H9 (cell line): ENCODE measurements at regions not wholly inside any gene's neighbourhood (a gene's known extent, or its start where the extent isn't known, plus 50 kb on each side); places are given as distances from the start of the nearest gene placed in this dataset.

ENCODE experiments used
- DNase-seq: peaks from one replicate; pipeline ENCODE4 v3.0.0-alpha.2; 2017
- H2AFZ ChIP-seq: one replicate; pipeline ENCODE4 v1.6.1; 2013; ENCODE audit warnings: mild to moderate bottlenecking, low read length, control low read depth, moderate library complexity
- H2AK5ac ChIP-seq: 2 replicates; pipeline ENCODE4 v1.6.1; 2013; ENCODE audit warnings: low read length, control low read depth, mixed read lengths; ENCODE audit not compliant: insufficient read length
- H2BK120ac ChIP-seq: one replicate; pipeline ENCODE4 v1.6.1; 2013; ENCODE audit warnings: low read depth, mild to moderate bottlenecking, low read length, control low read depth, inconsistent platforms; ENCODE audit not compliant: poor library complexity, severe bottlenecking
- H2BK12ac ChIP-seq: 2 replicates; pipeline ENCODE4 v1.6.1; 2013; ENCODE audit warnings: low read length, control low read depth, mixed read lengths, low read depth; ENCODE audit not compliant: insufficient read length
- H2BK15ac ChIP-seq: 2 replicates; pipeline ENCODE4 v1.6.1; 2013; ENCODE audit warnings: low read depth, low read length, control low read depth
- H2BK20ac ChIP-seq: one replicate; pipeline ENCODE4 v1.6.1; 2013; ENCODE audit warnings: low read depth, mild to moderate bottlenecking, low read length, control low read depth, inconsistent platforms; ENCODE audit not compliant: poor library complexity, severe bottlenecking
- H2BK5ac ChIP-seq: 2 replicates; pipeline ENCODE4 v1.6.1; 2013; ENCODE audit warnings: low read length, control low read depth, mixed read lengths; ENCODE audit not compliant: insufficient read length
- H3K14ac ChIP-seq: 2 replicates; pipeline ENCODE4 v1.6.1; 2013; ENCODE audit warnings: low read length, control low read depth; ENCODE audit not compliant: insufficient read depth
- H3K18ac ChIP-seq: 2 replicates; pipeline ENCODE4 v1.6.1; 2013; ENCODE audit warnings: low read depth, mild to moderate bottlenecking, mixed read lengths, low read length, control low read depth; ENCODE audit not compliant: insufficient read length
- H3K23ac ChIP-seq: 2 replicates; pipeline ENCODE4 v1.6.1; 2013; ENCODE audit warnings: low read length, control low read depth, mixed read lengths, low read depth; ENCODE audit not compliant: insufficient read length
- H3K23me2 ChIP-seq: 2 replicates; pipeline ENCODE4 v1.6.1; 2013; ENCODE audit warnings: low read depth, mild to moderate bottlenecking, mixed read lengths, low read length, control low read depth; ENCODE audit not compliant: insufficient read length, poor library complexity, severe bottlenecking
- H3K27ac ChIP-seq: 2 replicates; pipeline ENCODE4 v1.5.1; 2013; ENCODE audit warnings: low read length, control low read depth, mixed read lengths, low read depth; ENCODE audit not compliant: insufficient read length
- H3K27me3 ChIP-seq: 2 replicates; pipeline ENCODE4 v1.6.1; 2013; ENCODE audit warnings: low read length, control low read depth, inconsistent platforms; ENCODE audit not compliant: insufficient read depth
- H3K4ac ChIP-seq: 2 replicates; pipeline ENCODE4 v1.6.1; 2013; ENCODE audit warnings: low read depth, mild to moderate bottlenecking, control low read depth, inconsistent platforms, low read length, moderate library complexity
- H3K4me1 ChIP-seq: 2 replicates; pipeline ENCODE4 v1.6.1; 2013; ENCODE audit warnings: low read length, control low read depth, inconsistent platforms; ENCODE audit not compliant: insufficient read depth
- H3K4me2 ChIP-seq: 2 replicates; pipeline ENCODE4 v1.6.1; 2013; ENCODE audit warnings: low read length, control low read depth, mixed read lengths; ENCODE audit not compliant: insufficient read length, insufficient read depth
- H3K56ac ChIP-seq: 2 replicates; pipeline ENCODE4 v1.6.1; 2013; ENCODE audit warnings: low read depth, mild to moderate bottlenecking, mixed read lengths, low read length, control low read depth; ENCODE audit not compliant: insufficient read length
- H3K79me1 ChIP-seq: 2 replicates; pipeline ENCODE4 v1.6.1; 2013; ENCODE audit warnings: low read depth, mild to moderate bottlenecking, moderate library complexity, low read length, control low read depth, inconsistent platforms; ENCODE audit not compliant: insufficient read depth, poor library complexity, severe bottlenecking
- H3K79me2 ChIP-seq: 2 replicates; pipeline ENCODE4 v1.6.1; 2013; ENCODE audit warnings: low read length, control low read depth, inconsistent platforms; ENCODE audit not compliant: insufficient read depth
- H3K9ac ChIP-seq: 2 replicates; pipeline ENCODE4 v1.6.1; 2013; ENCODE audit warnings: low read length, control low read depth, mixed read lengths; ENCODE audit not compliant: insufficient read length; ENCODE audit errors: extremely low read depth
- H3K9me3 ChIP-seq: one replicate; pipeline ENCODE4 v1.6.1; 2013; ENCODE audit warnings: low read depth, low read length, inconsistent platforms; ENCODE audit not compliant: control insufficient read depth
- H3T11ph ChIP-seq: one replicate; pipeline ENCODE4 v1.6.1; 2013; ENCODE audit warnings: mild to moderate bottlenecking, low read length, control low read depth, inconsistent platforms
- H4K20me1 ChIP-seq: one replicate; pipeline ENCODE4 v1.6.1; 2013; ENCODE audit not compliant: control insufficient read depth, insufficient read length, insufficient read depth
- H4K5ac ChIP-seq: 2 replicates; pipeline ENCODE4 v1.6.1; 2013; ENCODE audit warnings: low read depth, mild to moderate bottlenecking, mixed read lengths, low read length, control low read depth; ENCODE audit not compliant: insufficient read length
- H4K8ac ChIP-seq: replicated peaks from 2 replicates; pipeline ENCODE4 v1.6.1; 2013; ENCODE audit warnings: low read length, control low read depth, mixed read lengths, low read depth; ENCODE audit not compliant: insufficient read length
- H4K91ac ChIP-seq: 2 replicates; pipeline ENCODE4 v1.6.1; 2013; ENCODE audit warnings: low read depth, mild to moderate bottlenecking, moderate library complexity, mixed read lengths, low read length, control low read depth; ENCODE audit not compliant: insufficient read length
- H3K27ac Mint-ChIP-seq, 3 experiments: 2 replicates in 2 of 3; 3 replicates in 1 of 3; pipeline ENCODE4 v1.8.0; 2020 to 2021; ENCODE audit warnings: mixed read lengths in 3 of 3, mild to moderate bottlenecking in 1 of 3, moderate library complexity in 1 of 3
- H3K27me3 Mint-ChIP-seq: 2 replicates; pipeline ENCODE4 v1.8.0; 2021; ENCODE audit warnings: low read depth, mild to moderate bottlenecking, moderate library complexity, mixed read lengths
- H3K36me3 Mint-ChIP-seq, 3 experiments: 2 replicates in 2 of 3; 3 replicates in 1 of 3; pipeline ENCODE4 v1.8.0; 2020 to 2021; ENCODE audit warnings: low read depth in 3 of 3, mixed read lengths in 3 of 3; ENCODE audit not compliant: insufficient read depth in 1 of 3
- H3K4me1 Mint-ChIP-seq, 2 experiments: 2 replicates each; pipeline ENCODE4 v1.8.0; 2020; ENCODE audit warnings: mixed read lengths in 2 of 2
- H3K4me3 Mint-ChIP-seq, 2 experiments: 2 replicates in 1 of 2; 3 replicates in 1 of 2; pipeline ENCODE4 v1.8.0; 2020 to 2021; ENCODE audit warnings: mild to moderate bottlenecking in 2 of 2, mixed read lengths in 2 of 2, moderate library complexity in 1 of 2
- H3K9me3 Mint-ChIP-seq, 2 experiments: 2 replicates in 1 of 2; 3 replicates in 1 of 2; pipeline ENCODE4 v1.8.0; 2020; ENCODE audit warnings: mild to moderate bottlenecking in 2 of 2, mixed read lengths in 2 of 2, moderate library complexity in 1 of 2
- WGBS: extraction: QIAGEN DNeasy Blood & Tissue Kit; methylation state at CpG from one replicate; pipeline ENCODE4 v1.1.7; 2013; ENCODE audit warnings: missing lambda C conversion rate, low lambda C conversion rate, mixed read lengths; ENCODE audit not compliant: insufficient read length; ENCODE audit errors: extremely low coverage; 5-methylcytosine and 5-hydroxymethylcytosine counted together
- TF ChIP-seq, protein P1 (sequence below): fragments of 200-600 bp; sonication (generic); conservative IDR thresholded peaks from 3 replicates; pipeline ENCODE4 v1.8.0; 2021; ENCODE audit warnings: antibody characterized with exemption, mild to moderate bottlenecking

DNA sequence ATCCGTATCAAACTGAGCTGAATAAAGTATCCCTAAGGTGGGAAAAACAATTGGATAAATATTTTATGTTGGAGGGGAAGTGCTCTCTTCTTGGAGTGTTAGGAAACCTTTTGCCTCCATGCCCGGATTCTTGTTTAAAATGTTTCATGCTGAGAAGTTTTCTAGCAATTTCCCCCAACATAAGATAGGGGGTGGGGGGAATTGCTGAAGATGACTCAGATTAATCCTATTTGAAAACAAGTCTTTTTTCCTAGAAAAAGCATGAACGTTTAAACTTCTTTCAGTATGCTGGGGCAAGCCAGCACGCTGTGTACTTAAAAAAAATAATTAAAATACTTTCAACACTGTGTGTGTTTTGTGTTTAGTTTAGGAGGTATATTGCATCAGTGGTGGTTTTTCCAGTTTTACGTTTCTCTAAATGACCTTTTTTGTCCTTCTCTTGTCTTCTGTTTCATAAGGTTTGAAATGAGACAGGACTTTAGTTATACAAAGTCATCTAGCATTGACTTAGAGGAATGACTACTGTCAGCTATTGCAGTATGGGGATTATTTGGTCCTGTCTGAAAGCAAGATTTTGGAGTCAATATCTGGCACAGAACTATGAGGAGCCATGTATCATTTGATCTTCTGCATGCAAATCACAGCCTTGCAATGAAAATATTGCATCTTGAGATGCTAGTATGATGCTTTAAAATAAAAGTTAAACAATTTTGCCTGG, 295.9 kb downstream of the GATA3 start:
- H3K27ac Mint-ChIP-seq, result no peak overlapping the region
- H4K8ac ChIP-seq, result no peak overlapping the region
- H3K4me1 ChIP-seq, result no peaks in the 10 kb centered on the region
- no CpG with 5 or more reads among the region's 5 CpGs for WGBS
- no peak overlapping the region for H2AK5ac ChIP-seq
- no peak overlapping the region for H2BK5ac ChIP-seq
- H3T11ph ChIP-seq, result no peak overlapping the region
- no peak overlapping the region for H3K14ac ChIP-seq
- H3K79me2 ChIP-seq, result no peaks in the 10 kb centered on the region
- no peaks in the 10 kb centered on the region for H3K23me2 ChIP-seq
- H4K91ac ChIP-seq, result no peak overlapping the region
- no peak overlapping the region for H3K27ac ChIP-seq
- H2BK15ac ChIP-seq, result no peak overlapping the region
- no peak overlapping the region for H3K4ac ChIP-seq
- no peak overlapping the region for H2BK20ac ChIP-seq
- TF ChIP-seq, protein P1, sequence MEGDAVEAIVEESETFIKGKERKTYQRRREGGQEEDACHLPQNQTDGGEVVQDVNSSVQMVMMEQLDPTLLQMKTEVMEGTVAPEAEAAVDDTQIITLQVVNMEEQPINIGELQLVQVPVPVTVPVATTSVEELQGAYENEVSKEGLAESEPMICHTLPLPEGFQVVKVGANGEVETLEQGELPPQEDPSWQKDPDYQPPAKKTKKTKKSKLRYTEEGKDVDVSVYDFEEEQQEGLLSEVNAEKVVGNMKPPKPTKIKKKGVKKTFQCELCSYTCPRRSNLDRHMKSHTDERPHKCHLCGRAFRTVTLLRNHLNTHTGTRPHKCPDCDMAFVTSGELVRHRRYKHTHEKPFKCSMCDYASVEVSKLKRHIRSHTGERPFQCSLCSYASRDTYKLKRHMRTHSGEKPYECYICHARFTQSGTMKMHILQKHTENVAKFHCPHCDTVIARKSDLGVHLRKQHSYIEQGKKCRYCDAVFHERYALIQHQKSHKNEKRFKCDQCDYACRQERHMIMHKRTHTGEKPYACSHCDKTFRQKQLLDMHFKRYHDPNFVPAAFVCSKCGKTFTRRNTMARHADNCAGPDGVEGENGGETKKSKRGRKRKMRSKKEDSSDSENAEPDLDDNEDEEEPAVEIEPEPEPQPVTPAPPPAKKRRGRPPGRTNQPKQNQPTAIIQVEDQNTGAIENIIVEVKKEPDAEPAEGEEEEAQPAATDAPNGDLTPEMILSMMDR, result no peak
- no peak overlapping the region for H2BK120ac ChIP-seq
- no peaks in the 10 kb centered on the region for H3K9me3 ChIP-seq
- no peak overlapping the region for H2BK12ac ChIP-seq
- H3K79me1 ChIP-seq, result no peaks in the 10 kb centered on the region
- no peak overlapping the region for H3K56ac ChIP-seq
- no peak overlapping the region for H2AFZ ChIP-seq
- H3K9ac ChIP-seq, result no peak overlapping the region
- DNase-seq, result no peak
- H3K27me3 Mint-ChIP-seq, result peaks cover 2% of the 10 kb centered on the region; the same call in 1 of the 2 replicates
- H3K4me1 Mint-ChIP-seq, result peaks cover 12 to 13% of the 10 kb centered on the region in 2 experiments
- H4K5ac ChIP-seq, result no peak overlapping the region
- no peak overlapping the region for H3K23ac ChIP-seq
- H3K18ac ChIP-seq, result no peak overlapping the region
- H3K27me3 ChIP-seq, result no peaks in the 10 kb centered on the region
- no peaks in the 10 kb centered on the region for H4K20me1 ChIP-seq
- no peak overlapping the region for H3K4me2 ChIP-seq
- H3K4me3 Mint-ChIP-seq, result no peak overlapping the region
- no peaks in the 10 kb centered on the region; a peak in 1 of 7 replicates for H3K36me3 Mint-ChIP-seq
- H3K9me3 Mint-ChIP-seq, result peaks cover 0 to 2% of the 10 kb centered on the region in 2 experiments; a peak in 1 of 5 replicates
